ENCODE measurements at regions not wholly inside any gene's neighbourhood (a gene's known extent, or its start where the extent isn't known, plus 50 kb on each side); places are given as distances from the start of the nearest gene placed in this dataset.
"Not testable (repeated sequence)": the region's sequence is repeated elsewhere in the genome, so short reads cannot be mapped to it uniquely, and the experiment has no call there.

- TF ChIP-seq, protein P1, sequence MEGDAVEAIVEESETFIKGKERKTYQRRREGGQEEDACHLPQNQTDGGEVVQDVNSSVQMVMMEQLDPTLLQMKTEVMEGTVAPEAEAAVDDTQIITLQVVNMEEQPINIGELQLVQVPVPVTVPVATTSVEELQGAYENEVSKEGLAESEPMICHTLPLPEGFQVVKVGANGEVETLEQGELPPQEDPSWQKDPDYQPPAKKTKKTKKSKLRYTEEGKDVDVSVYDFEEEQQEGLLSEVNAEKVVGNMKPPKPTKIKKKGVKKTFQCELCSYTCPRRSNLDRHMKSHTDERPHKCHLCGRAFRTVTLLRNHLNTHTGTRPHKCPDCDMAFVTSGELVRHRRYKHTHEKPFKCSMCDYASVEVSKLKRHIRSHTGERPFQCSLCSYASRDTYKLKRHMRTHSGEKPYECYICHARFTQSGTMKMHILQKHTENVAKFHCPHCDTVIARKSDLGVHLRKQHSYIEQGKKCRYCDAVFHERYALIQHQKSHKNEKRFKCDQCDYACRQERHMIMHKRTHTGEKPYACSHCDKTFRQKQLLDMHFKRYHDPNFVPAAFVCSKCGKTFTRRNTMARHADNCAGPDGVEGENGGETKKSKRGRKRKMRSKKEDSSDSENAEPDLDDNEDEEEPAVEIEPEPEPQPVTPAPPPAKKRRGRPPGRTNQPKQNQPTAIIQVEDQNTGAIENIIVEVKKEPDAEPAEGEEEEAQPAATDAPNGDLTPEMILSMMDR (IDR thresholded peaks at IDR 0.05 in 8 of 11, conservative IDR thresholded peaks at IDR 0.05 in 3 of 11): not testable (repeated sequence)
- TF ChIP-seq POLR2A, POLR2AphosphoS5 (IDR thresholded peaks at IDR 0.05): not testable (repeated sequence)
Observed at GRCh38 chr9:62058155-62058554, 868.3 kb downstream of the SPATA31A7 start.
